Sigmoid colon (tissue), 6 donors: ENCODE measurements at regions not wholly inside any gene's neighbourhood (a gene's known extent, or its start where the extent isn't known, plus 50 kb on each side); places are given as distances from the start of the nearest gene placed in this dataset.

ENCODE experiments used
- DNase-seq: peaks from one replicate; pipeline ENCODE4 v3.0.0-alpha.2; 2019
- H3K27ac ChIP-seq, 4 donors: fragments of 200-600 bp; sonication (generic); one replicate each; pipeline ENCODE4 v1.5.1; 2016 to 2019; ENCODE audit warnings: mild to moderate bottlenecking in 1 of 4
- H3K27me3 ChIP-seq, 3 donors: fragments of 200-600 bp; sonication (generic); one replicate each; pipeline ENCODE4 v1.5.1; 2019; ENCODE audit warnings: mild to moderate bottlenecking in 1 of 3
- H3K36me3 ChIP-seq, 4 donors: fragments of 200-600 bp; sonication (generic); one replicate each; pipeline ENCODE4 v1.5.1; 2016 to 2019
- H3K4me1 ChIP-seq, 4 donors: fragments of 200-600 bp; sonication (generic); one replicate each; pipeline ENCODE4 v1.5.1; 2017 to 2019
- H3K4me3 ChIP-seq, 4 donors: fragments of 200-600 bp; sonication (generic); one replicate each; pipeline ENCODE4 v1.5.1; 2017 to 2019; ENCODE audit warnings: mild to moderate bottlenecking in 2 of 4, moderate library complexity in 1 of 4
- H3K9me3 ChIP-seq, 4 donors: fragments of 200-600 bp in 3 of 4; sonication (generic) in 3 of 4; one replicate each; pipeline versions ENCODE4 v1.5.1 to v1.6.1; 2013 to 2019
- EP300 ChIP-seq, 4 donors: sonication (generic); formaldehyde crosslinking; IDR thresholded peaks; one replicate each; pipeline ENCODE4 v1.6.1; 2017; ENCODE audit warnings: antibody characterized with exemption in 4 of 4
- POLR2A ChIP-seq, 2 donors: fragments of 450-650 bp; IDR thresholded peaks; one replicate each; pipeline ENCODE4 v1.6.1; 2016; ENCODE audit warnings: antibody characterized with exemption in 2 of 2, mild to moderate bottlenecking in 2 of 2, moderate library complexity in 2 of 2
- POLR2AphosphoS5 ChIP-seq, 4 donors: sonication (generic); formaldehyde crosslinking; IDR thresholded peaks; one replicate each; pipeline ENCODE4 v1.6.1; 2017; ENCODE audit warnings: antibody characterized with exemption in 4 of 4
- WGBS, 2 donors: extraction: QIAGEN DNeasy Blood & Tissue Kit; methylation state at CpG; one replicate each; pipeline ENCODE4 v1.1.7; 2013; 5-methylcytosine and 5-hydroxymethylcytosine counted together
- intact Hi-C: fragments of 100-400 bp; cut with DNase I; formaldehyde crosslinking; loops from one replicate; pipeline ENCODE4 v1.15.1; 2023
- TF ChIP-seq, protein P1 (sequence below), 4 experiments: fragments of 450-650 bp in 3 of 4; fragments of 200-600 bp in 1 of 4; IDR thresholded peaks; one replicate each; pipeline ENCODE4 v1.5.1; 2016 to 2019; ENCODE audit warnings: antibody characterized with exemption in 4 of 4, mild to moderate bottlenecking in 3 of 4, moderate library complexity in 2 of 4
- donor health status: healthy with polysubstance abuse.
- donor health status: healthy.

DNA sequence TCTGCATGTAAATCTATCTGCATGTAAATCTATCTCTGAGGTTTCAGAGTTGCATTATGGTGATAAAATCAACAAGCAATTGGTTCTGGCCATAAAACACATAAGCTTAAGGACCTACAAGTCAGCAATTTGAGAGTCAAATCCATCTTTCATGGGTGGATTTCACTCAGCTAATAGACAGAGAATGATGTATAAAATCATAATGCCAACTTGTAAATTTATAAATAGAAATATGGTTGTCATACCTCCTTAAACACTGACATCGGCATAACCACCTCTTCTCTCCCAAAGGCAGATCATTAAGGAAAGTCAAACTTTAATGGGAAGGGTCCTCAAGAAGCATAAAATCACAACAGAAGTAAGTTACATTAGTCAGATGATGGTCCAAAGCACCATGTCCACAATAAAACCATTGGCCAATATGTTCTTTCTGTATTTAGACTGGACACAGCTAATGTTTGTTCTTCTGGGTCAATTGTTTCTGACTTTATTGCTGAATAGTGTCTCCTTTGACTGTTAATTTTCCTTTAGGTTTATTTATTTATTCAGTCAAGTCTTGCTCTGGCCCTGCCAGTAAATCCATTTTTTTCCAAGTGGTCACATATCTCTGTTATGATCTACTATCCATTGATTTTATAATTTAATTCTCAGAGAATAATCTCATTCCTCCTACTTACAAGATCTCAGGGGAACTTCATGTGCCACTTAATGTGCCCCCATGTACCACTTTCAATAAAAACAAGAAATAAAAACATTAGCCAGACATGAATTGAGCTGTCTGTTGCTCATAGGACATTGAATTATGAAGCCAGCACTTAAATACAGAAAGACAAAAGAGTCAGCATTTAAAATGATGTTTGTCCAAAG lies 382.9 kb upstream of the IRAK1BP1 start:
- intact Hi-C loops = no loop called here
- Histone ChIP-seq H3K27ac (no peak overlapping the region), H3K27me3 (no peaks in the 10 kb centered on the region), H3K36me3 (no peaks in the 10 kb centered on the region), H3K4me3 (no peak overlapping the region), H3K4me1 (no peaks in the 10 kb centered on the region), H3K9me3 (no peaks in the 10 kb centered on the region)
- no peak for TF ChIP-seq POLR2AphosphoS5 (IDR thresholded peaks at IDR 0.05)
- TF ChIP-seq, protein P1, sequence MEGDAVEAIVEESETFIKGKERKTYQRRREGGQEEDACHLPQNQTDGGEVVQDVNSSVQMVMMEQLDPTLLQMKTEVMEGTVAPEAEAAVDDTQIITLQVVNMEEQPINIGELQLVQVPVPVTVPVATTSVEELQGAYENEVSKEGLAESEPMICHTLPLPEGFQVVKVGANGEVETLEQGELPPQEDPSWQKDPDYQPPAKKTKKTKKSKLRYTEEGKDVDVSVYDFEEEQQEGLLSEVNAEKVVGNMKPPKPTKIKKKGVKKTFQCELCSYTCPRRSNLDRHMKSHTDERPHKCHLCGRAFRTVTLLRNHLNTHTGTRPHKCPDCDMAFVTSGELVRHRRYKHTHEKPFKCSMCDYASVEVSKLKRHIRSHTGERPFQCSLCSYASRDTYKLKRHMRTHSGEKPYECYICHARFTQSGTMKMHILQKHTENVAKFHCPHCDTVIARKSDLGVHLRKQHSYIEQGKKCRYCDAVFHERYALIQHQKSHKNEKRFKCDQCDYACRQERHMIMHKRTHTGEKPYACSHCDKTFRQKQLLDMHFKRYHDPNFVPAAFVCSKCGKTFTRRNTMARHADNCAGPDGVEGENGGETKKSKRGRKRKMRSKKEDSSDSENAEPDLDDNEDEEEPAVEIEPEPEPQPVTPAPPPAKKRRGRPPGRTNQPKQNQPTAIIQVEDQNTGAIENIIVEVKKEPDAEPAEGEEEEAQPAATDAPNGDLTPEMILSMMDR (IDR thresholded peaks at IDR 0.05) = no peak
- no peak for TF ChIP-seq EP300 (IDR thresholded peaks at IDR 0.05)
- no peak for TF ChIP-seq POLR2A (IDR thresholded peaks at IDR 0.05)
- WGBS, 2 donors = 90 to 97% methylated on average over 1 of the region's 1 CpG
- DNase-seq = no peak

DNA sequence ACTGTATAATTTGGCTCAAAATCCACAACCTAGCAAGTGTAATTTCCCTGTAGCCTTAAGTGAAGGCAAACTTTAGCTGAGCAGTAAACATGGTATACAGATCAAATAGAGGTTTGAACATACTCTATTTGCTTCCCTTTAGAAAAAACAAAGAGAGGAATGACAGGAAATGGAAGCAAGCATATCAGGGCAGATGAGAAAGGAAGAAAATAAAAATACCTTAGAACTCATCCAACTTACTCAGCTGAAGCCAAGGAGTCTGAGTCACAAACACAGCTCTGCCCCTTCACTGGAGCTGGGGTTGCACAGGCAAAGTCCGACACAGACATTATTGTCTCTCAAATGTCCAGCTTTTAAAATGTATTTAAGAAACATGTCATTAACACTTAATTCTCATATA lies 379.9 kb upstream of the IRAK1BP1 start:
- no peaks in the 10 kb centered on the region for H3K9me3 ChIP-seq
- no peak for DNase-seq
- no peak overlapping the region for H3K27ac ChIP-seq
- H3K36me3 ChIP-seq = no peaks in the 10 kb centered on the region
- H3K4me1 ChIP-seq = no peaks in the 10 kb centered on the region
- H3K27me3 ChIP-seq = no peaks in the 10 kb centered on the region
- WGBS, 2 donors = 43 to 84% methylated on average over 1 of the region's 1 CpG
- H3K4me3 ChIP-seq = no peak overlapping the region
- no peak for TF ChIP-seq POLR2A (IDR thresholded peaks at IDR 0.05)
- TF ChIP-seq, protein P1 (IDR thresholded peaks at IDR 0.05) = no peak
- no peak for TF ChIP-seq EP300 (IDR thresholded peaks at IDR 0.05)
- TF ChIP-seq POLR2AphosphoS5 (IDR thresholded peaks at IDR 0.05) = no peak
- intact Hi-C loops = no loop called here

DNA sequence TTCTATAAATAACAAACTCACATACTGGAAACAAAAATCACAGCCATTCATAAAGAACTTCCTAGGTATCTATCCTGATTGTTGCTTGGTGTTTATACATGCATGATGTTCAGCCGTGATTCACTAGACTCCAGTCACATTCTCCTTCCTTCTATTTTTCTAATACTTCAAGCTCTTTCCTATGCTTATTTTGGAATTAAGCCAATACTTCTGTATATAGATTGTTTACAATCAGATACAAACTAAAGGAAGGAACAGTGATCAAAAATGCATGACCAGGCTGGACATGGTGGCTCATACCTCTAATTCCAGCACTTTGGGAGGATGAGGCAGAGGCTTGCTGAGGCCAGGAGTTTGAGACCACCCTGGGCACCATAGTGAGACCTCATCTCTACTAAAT lies 377.5 kb upstream of the IRAK1BP1 start:
- Histone ChIP-seq H3K4me1 (no peaks in the 10 kb centered on the region), H3K27ac (no peak overlapping the region), H3K4me3 (no peak overlapping the region), H3K36me3 (no peaks in the 10 kb centered on the region), H3K27me3 (no peaks in the 10 kb centered on the region), H3K9me3 (no peaks in the 10 kb centered on the region)
- TF ChIP-seq, protein P1 (IDR thresholded peaks at IDR 0.05) = no peak
- TF ChIP-seq POLR2A (IDR thresholded peaks at IDR 0.05) = no peak
- no peak for TF ChIP-seq POLR2AphosphoS5 (IDR thresholded peaks at IDR 0.05)
- intact Hi-C loops = no loop called here
- WGBS, 2 donors = 49 to 55% methylated on average over 1 of the region's 1 CpG
- no peak for DNase-seq

DNA sequence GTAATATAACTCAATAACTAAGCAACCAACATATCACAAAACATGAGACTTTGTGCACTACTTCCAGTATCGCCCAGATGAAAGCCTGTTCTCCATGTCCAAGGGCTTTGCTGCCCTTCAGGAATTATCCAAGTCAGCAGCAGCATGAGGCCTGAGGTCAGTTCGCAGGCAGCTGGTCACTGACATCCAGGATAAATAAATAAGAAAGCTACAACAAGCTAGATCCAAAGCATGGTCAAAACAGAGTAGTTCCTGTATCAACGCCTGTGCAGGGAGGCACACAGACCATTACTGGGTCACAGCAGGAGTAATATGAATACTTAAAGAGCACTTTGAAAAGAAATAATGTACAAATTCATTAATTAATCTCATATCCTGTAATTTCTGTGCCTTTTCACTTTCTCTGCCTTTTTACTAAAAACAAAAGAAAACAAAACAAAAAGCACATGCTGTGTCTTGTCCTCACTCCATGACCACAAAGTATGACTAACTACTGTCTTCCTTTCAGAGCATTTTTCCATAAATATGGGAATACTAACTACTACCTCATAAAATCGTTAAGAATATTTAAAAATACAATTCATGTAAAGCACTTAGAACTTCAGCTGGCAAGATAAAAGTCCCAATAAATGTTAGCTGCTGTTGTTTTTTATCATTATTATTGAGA lies 374.9 kb upstream of the IRAK1BP1 start:
- Histone ChIP-seq H3K9me3 (no peaks in the 10 kb centered on the region), H3K4me1 (no peaks in the 10 kb centered on the region), H3K4me3 (no peak overlapping the region), H3K27me3 (no peaks in the 10 kb centered on the region), H3K27ac (no peak overlapping the region), H3K36me3 (no peaks in the 10 kb centered on the region)
- WGBS, 2 donors = 62 to 64% methylated on average over 4 of the region's 4 CpGs
- no peak for DNase-seq
- intact Hi-C loops = no loop called here
- TF ChIP-seq, protein P1 (IDR thresholded peaks at IDR 0.05) = no peak
- TF ChIP-seq POLR2A (IDR thresholded peaks at IDR 0.05) (no peak), EP300 (IDR thresholded peaks at IDR 0.05) (no peak), POLR2AphosphoS5 (IDR thresholded peaks at IDR 0.05) (no peak)
